GM19035 (cell line): ENCODE measurements at regions not wholly inside any gene's neighbourhood (a gene's known extent, or its start where the extent isn't known, plus 50 kb on each side); places are given as distances from the start of the nearest gene placed in this dataset.

ENCODE experiments used
- ATAC-seq: cut with Tn5 transposase; IDR thresholded peaks from one replicate; pipeline ENCODE4 v1.9.1; 2021; ENCODE audit not compliant: unreplicated experiment

DNA sequence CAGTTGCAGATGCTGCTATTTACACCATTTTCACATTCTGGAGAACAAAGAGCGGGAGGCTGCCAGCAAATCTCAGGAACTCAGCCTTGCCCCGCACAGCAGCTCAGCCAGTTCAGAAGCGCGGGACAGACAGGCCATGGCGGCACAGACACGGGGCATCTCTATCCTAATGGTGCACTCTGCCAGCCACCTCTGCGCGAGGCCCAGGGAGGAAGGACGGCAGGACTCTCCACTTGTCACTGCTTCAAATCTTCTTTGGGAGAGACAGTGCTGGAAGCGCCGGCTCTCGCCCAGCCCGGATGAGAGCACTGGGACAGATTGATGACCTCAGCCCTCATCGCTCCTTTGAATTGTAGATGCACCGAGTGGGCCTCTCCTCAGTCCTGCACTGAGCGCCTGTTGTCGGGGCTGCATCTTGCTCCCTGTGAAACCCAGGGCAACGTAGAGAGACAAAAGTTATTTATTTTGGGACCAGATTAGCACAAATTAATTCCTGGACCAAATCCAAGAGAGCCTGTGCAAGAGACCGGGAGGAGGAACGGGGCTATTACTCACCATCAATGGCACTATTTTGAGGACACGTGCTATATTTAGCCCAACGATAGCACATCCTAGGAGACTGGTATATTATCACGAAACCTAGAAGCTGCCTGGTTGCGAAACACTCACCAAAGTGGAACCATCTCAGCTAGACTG, 211.4 kb upstream of the SMIM21 start:
- no peak for ATAC-seq

DNA sequence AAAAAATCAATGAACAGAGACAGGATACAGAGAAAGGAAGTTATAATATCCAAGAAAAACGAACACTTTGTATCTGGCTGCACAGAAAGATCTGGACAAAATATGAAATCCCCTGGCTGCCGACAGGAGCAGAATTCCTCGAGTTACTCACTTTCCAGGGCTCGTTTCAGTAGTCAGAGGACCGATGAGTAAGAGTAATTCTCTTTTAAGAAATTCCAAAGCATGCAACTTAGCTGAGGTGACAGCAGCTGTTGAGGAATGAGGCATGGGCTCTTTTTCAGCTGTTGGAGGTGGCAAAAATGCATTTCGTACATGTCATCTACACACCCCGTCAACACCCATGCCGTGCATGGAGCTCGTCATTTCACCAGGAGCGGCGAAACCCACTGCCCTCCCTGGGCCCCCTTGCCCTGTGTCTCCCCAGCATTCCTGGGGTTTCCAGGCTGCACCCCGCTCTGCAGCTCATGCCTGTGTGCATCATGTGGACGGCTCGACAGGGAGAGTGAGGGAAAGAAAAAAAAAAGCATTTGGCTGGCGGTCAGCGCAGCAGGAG, 210.8 kb upstream of the SMIM21 start:
- ATAC-seq: no peak

DNA sequence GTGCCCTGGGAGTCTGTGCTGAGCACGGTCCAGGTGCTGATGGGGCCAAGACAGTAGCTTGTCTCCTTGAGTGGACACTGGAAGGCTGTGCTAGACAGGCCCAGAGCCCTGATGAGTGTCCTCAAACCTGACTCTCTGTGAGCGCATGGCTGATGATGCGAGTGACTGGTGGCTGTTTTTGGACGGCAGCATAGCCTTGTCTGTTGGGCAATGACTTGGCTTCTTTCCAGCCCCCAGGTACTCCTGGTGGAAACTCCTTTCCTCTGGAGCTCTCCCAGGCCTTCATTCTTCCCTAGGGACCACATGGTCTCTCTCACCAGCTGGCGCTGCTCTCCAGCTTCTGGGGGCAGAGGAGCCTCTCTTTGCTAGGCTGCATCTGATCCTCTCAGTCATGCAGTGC, 207.6 kb upstream of the SMIM21 start:
- no peak for ATAC-seq

DNA sequence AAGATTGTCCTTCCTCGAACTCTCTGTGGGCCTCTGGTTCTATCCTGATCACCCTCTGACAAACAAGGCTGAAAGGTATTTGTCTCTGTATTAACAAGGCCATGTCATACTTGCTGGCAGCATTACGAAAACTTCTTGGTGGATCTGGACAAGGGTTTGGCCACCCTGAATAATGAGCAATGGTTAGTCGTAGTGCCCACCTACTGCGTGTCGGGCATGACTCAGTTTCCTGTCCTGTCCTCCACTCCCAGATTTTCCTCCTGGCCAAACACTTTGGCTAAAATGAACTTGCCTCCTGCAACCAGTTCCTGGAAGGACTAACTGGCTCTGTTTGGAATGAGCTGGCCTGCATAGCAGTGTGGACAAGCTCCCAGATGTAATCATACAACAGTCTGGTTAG, 198.5 kb upstream of the SMIM21 start:
- ATAC-seq: no peak

DNA sequence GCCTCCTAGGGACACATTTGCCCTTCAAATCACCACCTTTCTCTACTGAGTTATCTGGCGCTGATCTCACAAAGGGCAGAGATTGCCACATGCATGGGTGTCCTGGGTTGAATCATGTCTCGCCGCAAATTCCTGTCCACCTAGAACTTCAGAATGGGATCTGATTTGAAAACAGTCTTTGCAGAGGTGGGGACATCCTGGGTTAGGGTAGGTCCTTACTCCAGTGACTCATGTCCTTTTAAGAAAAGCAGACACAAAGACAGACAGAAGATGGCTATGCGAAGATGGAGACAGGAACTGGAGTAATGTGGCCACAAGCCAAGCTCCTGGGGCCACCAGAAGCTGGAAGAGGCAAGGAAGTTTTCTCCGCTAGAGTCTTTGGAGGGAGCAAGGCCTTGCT, 197.4 kb upstream of the SMIM21 start:
- no peak for ATAC-seq

DNA sequence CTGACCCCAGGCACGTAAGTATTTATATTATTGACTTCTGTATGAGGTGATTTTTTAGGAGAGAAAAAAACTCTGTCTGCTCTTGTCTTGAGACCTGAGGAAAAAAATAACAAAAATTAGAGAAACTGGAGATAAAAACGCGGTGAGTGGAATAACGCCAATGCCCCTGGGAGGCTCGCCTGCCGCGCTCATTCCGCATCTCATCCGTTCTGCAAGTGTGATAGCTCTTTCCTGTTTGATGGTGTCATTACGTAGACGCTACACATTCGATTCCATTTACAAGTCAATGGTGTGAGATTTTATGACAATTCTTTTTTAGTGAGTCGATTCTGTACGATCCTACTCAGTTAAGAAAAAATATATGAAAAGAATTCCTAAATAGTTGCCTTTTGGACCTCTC, 194.3 kb upstream of the SMIM21 start:
- no peak for ATAC-seq

DNA sequence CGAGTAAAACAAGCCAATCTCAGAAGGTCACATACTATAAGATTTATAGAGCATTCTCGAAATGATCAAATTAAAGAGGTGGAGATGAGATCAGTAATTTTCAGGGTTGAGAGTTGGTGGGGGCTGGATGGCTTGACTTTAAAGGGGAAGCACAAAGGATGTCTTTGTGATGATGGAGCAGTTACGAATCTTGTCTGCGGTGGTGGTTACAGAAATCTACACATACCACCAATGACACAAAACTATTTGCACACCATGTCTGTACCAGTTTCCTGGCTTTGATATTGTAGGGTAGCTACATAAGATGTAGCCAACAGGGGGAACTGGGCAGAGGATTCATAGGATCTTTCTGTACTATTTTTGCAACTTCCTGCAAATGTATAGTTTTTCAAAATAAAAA, 190.6 kb upstream of the SMIM21 start:
- ATAC-seq: no peak

DNA sequence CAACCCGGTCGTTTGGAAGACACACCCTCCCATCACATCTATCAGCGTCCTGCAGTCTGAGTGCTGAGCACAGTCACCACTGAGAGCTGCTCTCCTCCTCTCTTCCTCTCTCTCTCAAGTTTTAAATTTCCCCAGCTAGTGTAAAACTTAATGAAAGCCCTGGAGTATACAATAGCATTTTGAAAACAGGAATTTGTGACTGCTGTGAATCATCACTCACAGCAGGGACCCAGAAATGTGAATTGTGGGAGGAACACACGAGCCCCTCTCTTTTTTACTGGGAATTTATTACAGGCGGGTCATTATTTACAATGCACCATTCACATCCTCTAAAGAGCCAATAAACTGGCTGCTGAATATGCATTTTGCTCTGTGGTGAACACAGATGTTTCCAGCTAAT, 185.0 kb upstream of the SMIM21 start:
- no peak for ATAC-seq

DNA sequence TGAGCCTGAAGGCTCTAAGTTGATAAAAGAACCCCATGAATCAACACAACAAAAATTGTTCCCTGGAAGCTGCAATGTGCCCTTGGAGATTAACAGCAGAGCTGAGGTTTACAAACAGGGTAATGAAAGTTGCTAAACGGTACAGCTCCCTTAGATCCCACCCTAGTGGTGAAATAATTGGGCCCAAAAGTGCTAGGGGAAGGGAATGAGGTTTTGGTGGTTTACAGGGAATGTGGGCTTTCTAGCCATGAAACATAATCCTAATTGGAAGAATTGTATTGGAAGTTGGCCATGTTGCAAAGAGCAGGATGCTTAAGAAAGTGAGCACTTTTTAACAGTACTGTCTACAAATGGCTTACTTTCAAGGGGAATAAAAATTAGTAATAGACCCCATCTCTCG, 180.2 kb upstream of the SMIM21 start:
- no peak for ATAC-seq

DNA sequence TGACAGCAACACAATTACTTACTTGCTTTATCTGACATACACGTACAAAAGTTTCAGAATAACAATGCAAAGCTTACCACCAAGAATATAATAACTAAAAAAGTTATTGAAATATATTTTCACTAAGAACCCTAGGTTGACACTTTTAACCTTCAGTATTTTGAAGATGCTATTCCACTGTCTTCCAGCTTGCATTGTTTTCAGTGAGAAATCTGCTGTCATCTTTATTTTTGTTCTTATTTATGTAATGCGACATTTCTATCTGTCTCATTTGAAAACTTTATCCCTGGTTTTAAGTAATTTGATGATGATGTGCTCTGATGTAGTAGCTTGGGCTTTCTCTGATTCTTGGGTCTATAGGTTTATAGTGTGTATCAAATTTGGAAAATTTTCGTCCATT, 165.0 kb upstream of the SMIM21 start:
- ATAC-seq: no peak

DNA sequence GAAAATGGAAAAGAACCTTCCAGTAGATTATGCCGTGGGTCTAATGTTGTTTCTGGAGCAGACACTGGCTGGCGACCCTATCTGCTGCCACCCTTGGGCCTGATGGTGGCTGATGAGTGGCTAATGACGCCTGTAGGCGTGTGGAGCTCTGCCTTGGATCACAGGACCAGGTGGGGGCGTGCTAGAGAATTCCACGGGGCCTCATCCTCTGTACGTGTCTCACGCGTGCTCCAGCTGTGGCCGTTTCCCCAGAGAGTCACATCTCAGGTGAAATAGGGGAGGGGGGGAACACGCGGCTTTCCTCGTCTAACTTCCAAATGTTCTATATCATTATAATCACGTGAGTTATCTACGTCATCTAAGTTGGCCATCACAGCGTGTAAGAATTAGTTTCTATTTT, 160.9 kb upstream of the SMIM21 start:
- no peak for ATAC-seq

DNA sequence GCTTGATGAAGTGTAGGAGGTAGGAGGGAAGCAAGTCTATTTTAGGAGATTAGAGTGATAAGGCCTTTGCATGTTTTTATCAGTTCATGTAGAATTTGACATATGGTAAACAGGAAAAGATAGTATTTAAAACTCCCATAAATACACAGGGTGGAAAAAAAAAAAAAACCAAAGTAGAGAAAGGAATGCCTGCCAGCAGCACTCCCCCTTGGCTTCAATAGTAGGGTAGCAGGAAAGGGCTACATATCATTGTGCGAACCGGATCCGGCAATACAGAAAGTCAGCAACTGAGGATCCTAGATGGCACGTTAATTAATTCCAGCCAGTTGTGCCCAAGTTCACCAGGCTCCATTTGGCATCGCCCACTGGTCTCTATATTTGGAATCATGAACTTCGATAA, 159.6 kb upstream of the SMIM21 start:
- no peak for ATAC-seq

DNA sequence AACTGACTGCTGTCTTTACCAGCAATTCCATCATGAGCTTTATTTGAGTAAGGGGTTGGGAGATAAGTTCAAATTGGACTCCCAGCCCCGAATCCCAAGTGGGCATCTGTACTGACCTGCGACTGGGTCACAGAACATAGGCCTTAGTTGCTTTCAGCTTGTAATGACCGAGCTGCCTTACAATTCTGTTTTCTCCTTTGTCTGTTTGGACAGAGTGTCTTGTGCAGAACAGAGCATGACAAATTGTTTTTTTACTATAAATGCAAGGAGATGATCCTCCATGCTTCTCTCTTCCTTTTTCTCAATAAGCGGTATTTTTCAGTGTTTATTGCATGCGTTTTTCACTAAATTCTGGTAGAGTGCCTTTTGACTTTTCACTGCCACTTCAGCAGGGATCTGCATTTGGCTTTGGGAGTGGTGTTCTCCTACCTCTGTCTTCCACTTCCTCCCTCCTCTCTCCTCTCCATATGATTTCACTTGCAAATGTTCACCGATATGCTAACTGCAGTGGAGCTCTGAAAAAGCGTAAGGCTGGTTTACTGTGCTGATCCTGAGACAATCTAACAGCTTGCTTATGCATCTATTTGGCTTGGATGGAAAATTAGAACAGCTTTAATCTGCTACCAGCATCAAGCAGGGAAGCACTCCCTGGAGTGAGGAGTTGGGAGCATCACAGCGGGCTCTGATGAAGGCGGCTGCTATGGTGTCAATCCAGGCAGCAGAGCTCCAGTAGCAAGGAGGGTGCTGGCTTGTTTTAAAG, 158.8 kb upstream of the SMIM21 start:
- no peak for ATAC-seq

DNA sequence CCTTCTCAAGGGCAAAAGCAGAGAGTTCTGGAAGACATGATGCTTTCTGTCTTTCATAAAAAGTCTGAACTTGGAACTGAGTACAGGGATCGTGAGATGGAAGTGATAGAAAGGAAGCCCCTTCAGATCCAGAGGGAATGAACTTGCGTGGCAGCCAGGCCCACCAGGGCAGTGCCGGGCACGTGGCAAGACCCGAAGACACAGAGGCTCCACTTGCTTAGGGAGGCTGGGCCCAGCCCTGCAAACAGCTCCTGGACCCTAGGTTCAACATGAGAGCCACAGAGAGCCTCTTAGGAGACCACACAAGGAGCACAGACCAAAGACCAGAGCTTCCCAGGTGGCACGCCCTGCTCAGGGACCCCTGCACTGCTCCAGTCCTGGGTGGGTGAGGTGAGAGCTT, 155.4 kb upstream of the SMIM21 start:
- no peak for ATAC-seq

DNA sequence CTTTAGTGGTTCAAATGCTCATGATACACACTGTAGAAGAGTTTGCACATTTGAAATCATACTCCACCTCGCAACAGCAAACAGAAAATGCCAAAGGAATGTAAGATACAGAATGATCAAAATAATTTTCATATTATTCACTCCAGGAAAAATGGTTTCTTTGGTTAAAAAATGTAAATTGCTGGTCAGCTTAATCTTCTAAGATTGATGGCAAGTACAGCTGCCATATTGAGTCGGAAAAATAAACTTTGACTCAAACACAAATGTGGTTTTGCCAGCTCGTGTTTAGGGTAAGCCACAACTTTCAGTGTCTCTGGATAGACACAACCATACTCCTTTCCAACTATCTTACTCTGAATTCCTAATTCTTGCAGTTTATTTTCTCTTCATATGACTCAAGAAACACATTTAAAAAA, 154.9 kb upstream of the SMIM21 start:
- ATAC-seq: no peak

DNA sequence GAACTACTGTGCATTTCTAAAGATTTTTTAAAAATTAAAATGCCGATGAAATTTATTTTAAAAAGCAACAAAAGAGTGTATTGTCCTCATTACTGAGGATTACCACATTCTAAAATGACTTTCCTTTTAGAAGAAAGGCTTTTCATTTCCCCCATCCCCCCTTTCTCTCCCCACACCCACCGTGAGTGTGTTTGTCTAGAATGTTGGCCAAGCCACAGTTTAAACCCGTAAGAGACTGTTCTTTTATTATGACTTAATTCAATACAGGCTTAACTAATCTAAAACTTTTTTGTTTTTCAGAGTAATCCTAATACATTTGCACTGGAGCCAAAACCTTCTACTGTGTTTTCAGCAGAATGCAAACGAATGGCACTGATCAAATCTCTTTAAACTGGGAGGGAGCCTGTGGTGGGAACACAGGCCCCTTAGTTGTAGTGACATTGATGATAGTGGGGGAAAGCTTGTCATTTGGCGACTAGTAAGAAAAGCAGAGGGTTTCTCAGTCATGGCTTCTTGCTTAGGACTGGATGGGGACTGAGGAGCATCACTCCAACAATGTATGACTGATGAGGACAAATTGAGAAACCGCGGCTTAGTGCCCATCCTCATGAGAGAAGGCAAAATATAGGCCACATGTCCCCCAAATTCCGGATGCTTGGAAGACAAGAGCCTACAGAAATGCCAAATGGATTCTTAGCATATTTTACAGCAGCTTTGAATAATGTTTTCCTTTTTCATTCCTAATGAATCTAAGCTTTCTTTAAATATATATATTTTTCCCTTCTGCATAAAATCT, 154.0 kb upstream of the SMIM21 start:
- no peak for ATAC-seq

DNA sequence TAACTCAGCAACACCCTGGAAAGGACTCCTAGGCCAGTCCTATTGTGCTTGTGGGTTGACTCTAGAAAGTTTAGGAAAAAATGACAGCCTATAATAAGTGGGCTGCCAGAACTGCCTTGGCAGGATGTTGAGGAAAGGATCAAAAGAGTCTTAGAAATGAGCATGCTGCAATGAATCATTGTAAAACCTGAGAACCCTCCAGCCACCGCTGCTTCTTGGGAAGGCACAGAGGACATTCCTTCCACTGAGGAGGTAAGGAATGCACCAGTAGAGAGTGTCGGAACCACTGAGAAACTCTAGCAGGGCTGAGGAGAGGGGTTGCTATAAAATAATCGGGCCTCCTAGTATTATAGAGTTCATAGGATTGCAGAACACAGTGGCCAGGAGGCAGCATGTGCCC, 146.7 kb upstream of the SMIM21 start:
- no peak for ATAC-seq

DNA sequence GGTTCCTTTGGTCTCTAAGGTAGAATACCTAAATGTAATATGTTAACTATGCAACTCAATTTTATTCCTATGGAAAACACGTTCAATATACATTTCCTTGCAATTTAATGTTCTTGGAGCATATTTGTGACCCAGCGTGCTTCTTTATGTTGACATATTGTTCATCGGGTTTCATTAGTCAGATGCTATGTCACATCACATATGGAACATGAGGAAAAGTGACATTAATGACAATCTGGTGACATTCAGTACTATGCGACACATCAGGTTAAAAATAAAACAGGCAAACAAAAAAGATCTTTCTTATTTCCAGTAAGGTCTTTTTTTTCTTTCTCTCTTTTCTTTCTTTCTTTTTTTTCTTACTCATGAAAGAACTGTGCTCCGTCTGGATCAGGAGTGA, 135.6 kb upstream of the SMIM21 start:
- ATAC-seq: no peak

DNA sequence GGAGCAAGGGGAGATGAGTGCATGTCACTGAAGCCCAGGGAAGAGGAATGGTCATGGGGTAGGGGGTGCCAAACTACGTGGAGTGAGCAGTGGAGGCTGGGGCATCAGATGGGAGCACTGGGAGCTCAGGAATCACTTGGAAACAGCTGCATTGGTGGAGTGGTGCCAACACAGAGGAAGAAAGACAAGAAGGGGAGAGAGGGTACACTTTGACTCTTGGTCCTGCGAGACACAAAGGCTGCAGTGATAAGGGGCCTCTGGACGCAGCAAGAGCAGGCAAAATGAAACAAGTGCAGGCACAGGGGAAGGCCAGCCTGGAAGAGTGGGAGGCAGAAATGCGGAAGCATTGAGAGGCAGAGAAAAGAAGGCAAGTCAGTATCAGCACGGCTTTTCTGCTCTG, 134.7 kb upstream of the SMIM21 start:
- no peak for ATAC-seq

DNA sequence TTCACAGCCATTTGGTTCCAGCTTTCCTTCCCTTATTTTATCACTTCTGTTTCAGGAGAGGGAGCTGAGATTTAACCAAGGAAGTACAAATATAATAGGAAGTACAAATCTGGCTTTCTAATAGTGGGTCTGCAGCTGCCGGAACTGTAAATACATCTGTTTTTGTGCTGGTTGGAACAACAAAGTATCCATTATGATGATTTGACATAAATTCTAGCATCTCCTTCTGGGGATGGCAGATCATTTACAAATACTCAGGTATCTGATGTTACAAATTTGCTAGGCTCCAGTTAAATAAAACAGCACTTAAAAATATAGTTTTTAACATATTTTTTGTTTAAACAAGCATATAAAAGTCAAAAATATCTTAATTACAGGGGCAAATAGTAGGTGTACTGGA, 131.3 kb upstream of the SMIM21 start:
- no peak for ATAC-seq

DNA sequence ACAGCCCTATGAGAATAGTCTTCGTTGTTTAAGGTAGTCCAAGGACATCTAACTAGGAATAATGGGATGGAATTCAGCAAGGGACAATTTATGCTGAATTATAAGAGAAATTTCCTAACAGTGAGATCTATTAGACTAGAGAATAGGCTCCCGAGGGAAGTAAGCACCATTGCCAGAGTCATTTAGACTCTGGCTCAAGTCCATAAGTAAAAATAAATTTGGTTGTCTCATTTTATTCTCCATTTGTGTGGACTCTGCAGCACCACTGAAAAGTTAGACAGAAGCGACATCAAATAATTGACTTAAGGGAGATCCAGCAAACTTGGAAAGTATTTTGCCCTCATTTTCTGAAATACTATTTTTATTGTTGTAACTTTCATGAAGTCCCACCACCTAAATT, 129.3 kb upstream of the SMIM21 start:
- no peak for ATAC-seq
